Stimulated activated CD8-positive, alpha-beta memory T cell treated with anti-CD3 and anti-CD28 coated beads, Interleukin-12 subunit alpha, Interleukin-12 subunit beta, amount 100 ng/mL, for 24 hours (primary cell): ENCODE measurements at regions not wholly inside any gene's neighbourhood (a gene's known extent, or its start where the extent isn't known, plus 50 kb on each side); places are given as distances from the start of the nearest gene placed in this dataset.

Experiments
- DNase-seq: peaks from one replicate; pipeline ENCODE4 v3.0.0-alpha.2; 2020; ENCODE audit errors: extremely low read depth

- no peak for DNase-seq
Observed at GRCh38 chr6:112800916-112801315, 453.8 kb downstream of the RFPL4B start.

- no peak for DNase-seq
Observed at GRCh38 chr6:112801468-112802080, 454.4 kb downstream of the RFPL4B start.

GRCh38 chr6:112802144-112802543 is 455.0 kb downstream of the RFPL4B start:
- DNase-seq = no peak

GRCh38 chr6:112804638-112805330 is 457.7 kb downstream of the RFPL4B start:
- DNase-seq = no peak

GRCh38 chr6:112806163-112806865 is 459.2 kb downstream of the RFPL4B start:
- no peak for DNase-seq

GRCh38 chr6:112821476-112821875 is 474.3 kb downstream of the RFPL4B start:
- DNase-seq = no peak

GRCh38 chr6:112822769-112823168 is 475.6 kb downstream of the RFPL4B start:
- no peak for DNase-seq

- no peak for DNase-seq
Observed at GRCh38 chr6:112827793-112828192, 480.7 kb downstream of the RFPL4B start.

- no peak for DNase-seq
Observed at GRCh38 chr6:112831022-112831421, 483.9 kb downstream of the RFPL4B start.

- no peak for DNase-seq
Observed at GRCh38 chr6:112833581-112834131, 486.5 kb downstream of the RFPL4B start.

GRCh38 chr6:112835078-112835477 is 487.9 kb downstream of the RFPL4B start:
- DNase-seq = no peak

GRCh38 chr6:112839525-112839961 is 492.4 kb downstream of the RFPL4B start:
- no peak for DNase-seq

- no peak for DNase-seq
Observed at GRCh38 chr6:112841553-112842329, 494.6 kb downstream of the RFPL4B start.

- no peak for DNase-seq
Observed at GRCh38 chr6:112842330-112842685, 495.2 kb downstream of the RFPL4B start.

- no peak for DNase-seq
Observed at GRCh38 chr6:112846681-112847080, 499.6 kb downstream of the RFPL4B start.

- no peak for DNase-seq
Observed at GRCh38 chr6:112851146-112851545, 504.0 kb downstream of the RFPL4B start.

- no peak for DNase-seq
Observed at GRCh38 chr6:112853162-112853561, 506.0 kb downstream of the RFPL4B start.

GRCh38 chr6:112863753-112864152 is 516.6 kb downstream of the RFPL4B start:
- DNase-seq = no peak

GRCh38 chr6:112865131-112865530 is 518.0 kb downstream of the RFPL4B start:
- no peak for DNase-seq

GRCh38 chr6:112874881-112875280 is 527.8 kb downstream of the RFPL4B start:
- DNase-seq = no peak

- DNase-seq = no peak
Observed at GRCh38 chr6:112877134-112878100, 530.3 kb downstream of the RFPL4B start.
